ENCODE measurements at regions not wholly inside any gene's neighbourhood (a gene's known extent, or its start where the extent isn't known, plus 50 kb on each side); places are given as distances from the start of the nearest gene placed in this dataset.

DNA sequence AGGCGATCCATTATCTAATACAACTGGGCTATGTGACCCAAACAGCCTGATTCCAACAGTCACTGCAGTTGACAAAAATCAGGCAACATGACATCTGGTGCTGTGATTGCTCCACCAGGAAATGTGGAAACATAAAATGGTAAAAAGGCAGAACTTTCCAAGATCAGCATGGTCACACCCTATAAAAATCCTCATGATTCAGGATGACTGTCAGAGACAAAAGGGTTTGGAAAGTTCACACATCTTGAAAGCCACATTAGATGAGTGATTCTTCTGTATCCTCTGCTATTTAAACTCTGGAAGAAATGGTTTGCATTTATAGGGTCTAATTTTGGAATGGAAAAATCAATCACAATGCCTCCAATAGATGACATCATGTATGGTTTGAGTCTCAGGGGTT, 662.6 kb upstream of the IGFBP3 start:
- Histone ChIP-seq H3K36me3 (ENCODE audit: control insufficient read depth in 2 of 2, insufficient read depth in 2 of 2, low read length in 1 of 2) (no peaks in the 10 kb centered on the region), H3K4me2 (ENCODE audit: control insufficient read depth, insufficient read depth) (no peak overlapping the region), H3K9me3 (replicated peaks; ENCODE audit: control insufficient read depth, insufficient read depth, low read length) (no peaks in the 10 kb centered on the region), H3K4me3 (no peak overlapping the region), H3K79me2 (ENCODE audit: control insufficient read depth, insufficient read depth, low read length) (no peaks in the 10 kb centered on the region), H3K4me1 (ENCODE audit: control insufficient read depth, insufficient read depth, low read length) (no peaks in the 10 kb centered on the region), H3K9ac (ENCODE audit: control insufficient read depth, insufficient read depth, low read length) (no peak overlapping the region), H4K20me1 (ENCODE audit: control insufficient read depth, insufficient read depth) (no peaks in the 10 kb centered on the region), H3K27me3 (replicated peaks in 1 of 2; ENCODE audit: control insufficient read depth in 2 of 2, insufficient read depth in 2 of 2, low read length in 1 of 2) (no peaks in the 10 kb centered on the region), H3K27ac (ENCODE audit: control insufficient read depth, insufficient read depth) (no peak overlapping the region), H2AFZ (ENCODE audit: control insufficient read depth, low read depth, low read length) (no peak overlapping the region)
- SMC1A ChIA-PET (ENCODE audit: uncharacterized antibody, unreplicated experiment): no interaction called here
- no TSS peak for BruUV-seq (replicated peaks)
- no peak for FAIRE-seq
- in situ Hi-C loops (cut with MboI) (no loop called here), intact Hi-C loops (cut with micrococcal nuclease; ENCODE audit: unreplicated experiment) (no loop called here)
- CTCF ChIA-PET: no interaction called here
- POLR2A ChIA-PET: no interaction called here
- RAD21 ChIA-PET (ENCODE audit: unreplicated experiment): no interaction called here
- ATAC-seq: no peak
- TF ChIP-seq STAT3 (IDR thresholded peaks at IDR 0.05; ENCODE audit: low read depth, low read length): no peak
- TF ChIP-seq ZNF274 (IDR thresholded peaks at IDR 0.05; ENCODE audit: insufficient read depth, insufficient read length): no peak
- no peak for TF ChIP-seq HDAC2 (IDR thresholded peaks at IDR 0.05)
- TF ChIP-seq SMC3 (IDR thresholded peaks at IDR 0.05; ENCODE audit: borderline replicate concordance, low read length): no peak
- TF ChIP-seq WRNIP1 (IDR thresholded peaks at IDR 0.05; ENCODE audit: borderline replicate concordance, low read depth, low read length): no peak
- TF ChIP-seq NR2F1 (conservative IDR thresholded peaks at IDR 0.05): no peak
- TF ChIP-seq MTA2 (IDR thresholded peaks at IDR 0.05; ENCODE audit: low read depth): no peak
- no peak for TF ChIP-seq NFXL1 (IDR thresholded peaks at IDR 0.05; ENCODE audit: borderline replicate concordance)
- TF ChIP-seq HDGF (IDR thresholded peaks at IDR 0.05): no peak
- no peak for TF ChIP-seq KDM1A (IDR thresholded peaks at IDR 0.05; ENCODE audit: borderline replicate concordance)
- TF ChIP-seq, protein P1, sequence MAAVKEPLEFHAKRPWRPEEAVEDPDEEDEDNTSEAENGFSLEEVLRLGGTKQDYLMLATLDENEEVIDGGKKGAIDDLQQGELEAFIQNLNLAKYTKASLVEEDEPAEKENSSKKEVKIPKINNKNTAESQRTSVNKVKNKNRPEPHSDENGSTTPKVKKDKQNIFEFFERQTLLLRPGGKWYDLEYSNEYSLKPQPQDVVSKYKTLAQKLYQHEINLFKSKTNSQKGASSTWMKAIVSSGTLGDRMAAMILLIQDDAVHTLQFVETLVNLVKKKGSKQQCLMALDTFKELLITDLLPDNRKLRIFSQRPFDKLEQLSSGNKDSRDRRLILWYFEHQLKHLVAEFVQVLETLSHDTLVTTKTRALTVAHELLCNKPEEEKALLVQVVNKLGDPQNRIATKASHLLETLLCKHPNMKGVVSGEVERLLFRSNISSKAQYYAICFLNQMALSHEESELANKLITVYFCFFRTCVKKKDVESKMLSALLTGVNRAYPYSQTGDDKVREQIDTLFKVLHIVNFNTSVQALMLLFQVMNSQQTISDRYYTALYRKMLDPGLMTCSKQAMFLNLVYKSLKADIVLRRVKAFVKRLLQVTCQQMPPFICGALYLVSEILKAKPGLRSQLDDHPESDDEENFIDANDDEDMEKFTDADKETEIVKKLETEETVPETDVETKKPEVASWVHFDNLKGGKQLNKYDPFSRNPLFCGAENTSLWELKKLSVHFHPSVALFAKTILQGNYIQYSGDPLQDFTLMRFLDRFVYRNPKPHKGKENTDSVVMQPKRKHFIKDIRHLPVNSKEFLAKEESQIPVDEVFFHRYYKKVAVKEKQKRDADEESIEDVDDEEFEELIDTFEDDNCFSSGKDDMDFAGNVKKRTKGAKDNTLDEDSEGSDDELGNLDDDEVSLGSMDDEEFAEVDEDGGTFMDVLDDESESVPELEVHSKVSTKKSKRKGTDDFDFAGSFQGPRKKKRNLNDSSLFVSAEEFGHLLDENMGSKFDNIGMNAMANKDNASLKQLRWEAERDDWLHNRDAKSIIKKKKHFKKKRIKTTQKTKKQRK (IDR thresholded peaks at IDR 0.05; ENCODE audit: low read depth, low read length): no peak
- TF ChIP-seq, protein P2, sequence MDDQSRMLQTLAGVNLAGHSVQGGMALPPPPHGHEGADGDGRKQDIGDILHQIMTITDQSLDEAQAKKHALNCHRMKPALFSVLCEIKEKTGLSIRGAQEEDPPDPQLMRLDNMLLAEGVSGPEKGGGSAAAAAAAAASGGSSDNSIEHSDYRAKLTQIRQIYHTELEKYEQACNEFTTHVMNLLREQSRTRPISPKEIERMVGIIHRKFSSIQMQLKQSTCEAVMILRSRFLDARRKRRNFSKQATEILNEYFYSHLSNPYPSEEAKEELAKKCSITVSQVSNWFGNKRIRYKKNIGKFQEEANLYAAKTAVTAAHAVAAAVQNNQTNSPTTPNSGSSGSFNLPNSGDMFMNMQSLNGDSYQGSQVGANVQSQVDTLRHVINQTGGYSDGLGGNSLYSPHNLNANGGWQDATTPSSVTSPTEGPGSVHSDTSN (IDR thresholded peaks at IDR 0.05; ENCODE audit: insufficient replicate concordance, low read depth, low read length): no peak
- TF ChIP-seq YY1 (IDR thresholded peaks at IDR 0.05; ENCODE audit: low read depth, low read length): no peak
- no peak for TF ChIP-seq CHD2 (IDR thresholded peaks at IDR 0.05; ENCODE audit: borderline replicate concordance, low read depth, low read length)
- TF ChIP-seq, protein P3, sequence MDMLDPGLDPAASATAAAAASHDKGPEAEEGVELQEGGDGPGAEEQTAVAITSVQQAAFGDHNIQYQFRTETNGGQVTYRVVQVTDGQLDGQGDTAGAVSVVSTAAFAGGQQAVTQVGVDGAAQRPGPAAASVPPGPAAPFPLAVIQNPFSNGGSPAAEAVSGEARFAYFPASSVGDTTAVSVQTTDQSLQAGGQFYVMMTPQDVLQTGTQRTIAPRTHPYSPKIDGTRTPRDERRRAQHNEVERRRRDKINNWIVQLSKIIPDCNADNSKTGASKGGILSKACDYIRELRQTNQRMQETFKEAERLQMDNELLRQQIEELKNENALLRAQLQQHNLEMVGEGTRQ (IDR thresholded peaks at IDR 0.05; ENCODE audit: borderline replicate concordance, low read depth, low read length): no peak
- no peak for TF ChIP-seq EZH2 (IDR thresholded peaks at IDR 0.05; ENCODE audit: borderline replicate concordance, control insufficient read depth, low read depth, low read length)
- TF ChIP-seq FOS (IDR thresholded peaks at IDR 0.05; ENCODE audit: borderline replicate concordance, extremely low read depth, insufficient read length): no peak
- TF ChIP-seq ZZZ3 (IDR thresholded peaks at IDR 0.05; ENCODE audit: control insufficient read depth, insufficient read length, low read depth): no peak
- no peak for TF ChIP-seq IKZF2 (IDR thresholded peaks at IDR 0.05)
- 20% methylated on average over 1 of the region's 1 CpG for WGBS (ENCODE audit: insufficient coverage, insufficient replicate concordance, low lambda C conversion rate, missing lambda C conversion rate)
- no peak for DNase-seq (ENCODE audit: low read depth, low spot score)
